ENCODE measurements at regions not wholly inside any gene's neighbourhood (a gene's known extent, or its start where the extent isn't known, plus 50 kb on each side); places are given as distances from the start of the nearest gene placed in this dataset.

GRCh38 chr3:111253733-111254132 lies 182.1 kb downstream of the NECTIN3 start:
- H3K27ac ChIP-seq: no peak overlapping the region
- H3K27me3 ChIP-seq: no peaks in the 10 kb centered on the region
- H3K9me3 ChIP-seq: no peaks in the 10 kb centered on the region
- no peak overlapping the region for H3K9ac ChIP-seq (ENCODE audit: low read depth in 2 of 2, low read length in 2 of 2)
- intact Hi-C loops (cut with DNase I): no loop called here
- H3K4me1 ChIP-seq: no peaks in the 10 kb centered on the region
- DNase-seq: no peak
- no peaks in the 10 kb centered on the region for H3K36me3 ChIP-seq
- no peak for TF ChIP-seq CTCF (IDR thresholded peaks at IDR 0.05)
- H3K4me3 ChIP-seq: no peak overlapping the region

- Histone ChIP-seq H3K9ac (ENCODE audit: low read depth in 2 of 2, low read length in 2 of 2) (no peak overlapping the region), H3K9me3 (no peaks in the 10 kb centered on the region), H3K4me3 (no peak overlapping the region), H3K27me3 (no peaks in the 10 kb centered on the region), H3K36me3 (no peaks in the 10 kb centered on the region), H3K4me1 (no peaks in the 10 kb centered on the region), H3K27ac (no peak overlapping the region)
- TF ChIP-seq CTCF (IDR thresholded peaks at IDR 0.05): no peak
- DNase-seq: no peak
- intact Hi-C loops (cut with DNase I): no loop called here
Observed at GRCh38 chr3:111260878-111261277, 189.3 kb downstream of the NECTIN3 start.

GRCh38 chr3:111269777-111270176 lies 198.2 kb downstream of the NECTIN3 start:
- no peaks in the 10 kb centered on the region for H3K27me3 ChIP-seq
- no peak overlapping the region for H3K27ac ChIP-seq
- no peaks in the 10 kb centered on the region for H3K36me3 ChIP-seq
- no peak for TF ChIP-seq CTCF (IDR thresholded peaks at IDR 0.05)
- no peak overlapping the region for H3K4me3 ChIP-seq
- H3K9me3 ChIP-seq: no peaks in the 10 kb centered on the region
- DNase-seq: no peak
- no peaks in the 10 kb centered on the region for H3K4me1 ChIP-seq
- H3K9ac ChIP-seq (ENCODE audit: low read depth in 2 of 2, low read length in 2 of 2): no peak overlapping the region
- intact Hi-C loops (cut with DNase I): no loop called here

- Histone ChIP-seq H3K27ac (no peak overlapping the region), H3K4me3 (no peak overlapping the region), H3K9ac (ENCODE audit: low read depth in 2 of 2, low read length in 2 of 2) (no peak overlapping the region), H3K27me3 (no peaks in the 10 kb centered on the region), H3K9me3 (no peaks in the 10 kb centered on the region), H3K36me3 (no peaks in the 10 kb centered on the region), H3K4me1 (no peaks in the 10 kb centered on the region)
- intact Hi-C loops (cut with DNase I): no loop called here
- DNase-seq: no peak
- TF ChIP-seq CTCF (IDR thresholded peaks at IDR 0.05): no peak
Observed at GRCh38 chr3:111277226-111277625, 205.6 kb downstream of the NECTIN3 start.

- Histone ChIP-seq H3K4me3 (no peak overlapping the region), H3K36me3 (no peaks in the 10 kb centered on the region), H3K4me1 (no peaks in the 10 kb centered on the region), H3K9ac (ENCODE audit: low read depth in 2 of 2, low read length in 2 of 2) (no peak overlapping the region), H3K9me3 (no peaks in the 10 kb centered on the region), H3K27me3 (no peaks in the 10 kb centered on the region), H3K27ac (no peak overlapping the region)
- intact Hi-C loops (cut with DNase I): no loop called here
- TF ChIP-seq CTCF (IDR thresholded peaks at IDR 0.05): no peak
- no peak for DNase-seq
Observed at GRCh38 chr3:111278959-111279358, 207.3 kb downstream of the NECTIN3 start.

- no peaks in the 10 kb centered on the region for H3K27me3 ChIP-seq
- no peak for TF ChIP-seq CTCF (IDR thresholded peaks at IDR 0.05)
- H3K27ac ChIP-seq: no peak overlapping the region
- intact Hi-C loops (cut with DNase I): no loop called here
- no peaks in the 10 kb centered on the region for H3K36me3 ChIP-seq
- no peak overlapping the region for H3K4me3 ChIP-seq
- H3K4me1 ChIP-seq: no peaks in the 10 kb centered on the region
- no peaks in the 10 kb centered on the region for H3K9me3 ChIP-seq
- H3K9ac ChIP-seq (ENCODE audit: low read depth in 2 of 2, low read length in 2 of 2): no peak overlapping the region
- no peak for DNase-seq
Observed at GRCh38 chr3:111282024-111282423, 210.4 kb downstream of the NECTIN3 start.

All from colonic mucosa (tissue), 4 donors.